HG03565 (cell line): ENCODE measurements at regions not wholly inside any gene's neighbourhood (a gene's known extent, or its start where the extent isn't known, plus 50 kb on each side); places are given as distances from the start of the nearest gene placed in this dataset.
"Not testable (repeated sequence)": the region's sequence is repeated elsewhere in the genome, so short reads cannot be mapped to it uniquely, and the experiment has no call there.

Source experiments
- ATAC-seq: cut with Tn5 transposase; IDR thresholded peaks from one replicate; pipeline ENCODE4 v1.9.1; 2021; ENCODE audit warnings: mild to moderate bottlenecking, moderate library complexity; ENCODE audit not compliant: unreplicated experiment

DNA sequence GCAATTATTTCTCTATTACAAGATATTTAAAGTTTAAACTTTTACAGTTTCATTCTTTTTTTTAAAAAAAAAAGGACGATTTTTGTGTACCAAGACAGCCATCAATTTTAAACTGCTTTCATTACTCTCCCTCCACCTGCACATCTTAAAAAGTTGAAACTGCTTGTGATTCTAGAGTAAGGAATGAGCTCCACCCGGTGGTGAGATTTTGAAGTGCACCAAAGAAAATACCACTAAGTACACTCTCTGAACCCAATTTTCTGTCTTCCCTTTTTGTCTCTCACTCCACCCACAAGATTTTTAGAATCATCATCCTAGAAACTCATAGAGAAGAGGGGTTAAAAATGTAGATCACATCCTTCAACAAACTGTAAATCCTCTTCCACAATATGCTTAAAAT is 91.3 kb upstream of the WDR44 start:
- peak; percentile 43 for ATAC-seq

DNA sequence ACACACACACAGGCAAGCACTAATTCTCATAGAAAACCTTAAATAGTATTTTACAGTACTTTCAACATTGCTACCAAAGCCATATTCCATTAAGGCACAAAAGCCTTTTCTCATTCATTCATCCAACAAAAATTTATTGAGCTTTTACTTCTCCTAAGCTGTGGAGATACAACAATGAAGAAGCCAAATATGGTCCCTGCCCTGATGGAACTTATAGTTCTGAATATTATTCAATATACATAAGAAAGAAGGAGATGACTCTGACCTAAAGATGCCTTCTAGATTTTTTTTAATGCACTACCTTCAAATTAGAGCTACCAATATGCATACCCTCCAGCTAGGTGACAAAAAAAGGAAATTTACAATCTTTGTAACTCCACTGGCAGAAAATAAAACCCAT is 90.0 kb upstream of the WDR44 start:
- no peak for ATAC-seq

DNA sequence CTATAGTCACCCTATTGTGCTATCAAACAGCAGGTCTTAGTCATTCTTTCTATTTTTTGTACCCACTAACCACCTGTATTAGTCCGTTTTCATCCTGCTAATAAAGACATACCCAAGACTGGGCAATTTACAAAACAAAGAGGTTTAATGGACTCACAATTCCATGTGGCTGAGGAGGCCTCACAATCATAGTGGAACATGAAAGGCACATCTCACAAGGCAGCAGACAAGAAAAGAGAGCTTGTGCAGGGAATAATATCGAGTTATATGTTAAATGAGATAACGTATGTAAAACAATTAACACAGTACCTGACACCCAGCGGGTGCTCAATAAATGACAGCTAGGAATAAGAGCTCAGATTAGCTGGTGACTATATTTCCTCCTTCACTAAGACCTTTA is 88.1 kb upstream of the WDR44 start:
- ATAC-seq, result no peak

DNA sequence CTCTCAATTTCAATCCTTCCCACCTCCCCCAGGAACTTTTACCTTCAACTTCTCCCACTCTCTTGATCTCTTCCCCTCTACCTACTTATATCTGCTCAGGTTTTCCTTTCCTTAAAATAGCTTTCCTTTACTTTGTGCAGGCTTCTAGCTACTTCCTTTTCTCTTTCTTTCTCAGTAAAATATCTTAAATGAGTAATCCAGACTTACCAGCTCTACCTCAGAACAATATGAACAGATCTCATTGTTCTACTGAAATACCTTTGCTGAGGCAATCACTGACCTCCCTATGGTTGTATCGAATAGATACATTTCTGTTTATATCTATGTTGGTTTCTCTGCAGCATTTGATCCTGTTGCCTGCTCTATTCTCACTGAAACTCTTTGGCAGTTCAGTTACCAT is 86.7 kb upstream of the WDR44 start:
- no peak for ATAC-seq

DNA sequence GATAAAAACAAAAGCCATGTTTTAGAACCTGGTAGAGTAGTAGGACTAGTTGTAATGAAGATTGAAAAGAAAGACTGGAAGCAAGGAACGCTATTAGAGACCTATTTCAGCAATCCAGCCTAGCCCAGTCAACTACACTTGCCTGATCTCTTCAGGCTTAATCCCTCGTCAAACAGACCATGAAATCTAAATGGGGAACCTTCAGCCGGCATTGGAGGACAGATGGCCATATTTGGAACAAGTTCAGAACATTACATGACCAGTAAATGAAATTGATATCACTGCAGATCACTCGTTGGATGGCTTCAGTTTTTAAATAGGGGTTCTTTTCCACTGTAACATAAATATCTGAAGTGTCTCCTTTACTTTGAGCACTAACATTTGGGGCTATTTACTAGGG is 84.8 kb upstream of the WDR44 start:
- no peak for ATAC-seq

DNA sequence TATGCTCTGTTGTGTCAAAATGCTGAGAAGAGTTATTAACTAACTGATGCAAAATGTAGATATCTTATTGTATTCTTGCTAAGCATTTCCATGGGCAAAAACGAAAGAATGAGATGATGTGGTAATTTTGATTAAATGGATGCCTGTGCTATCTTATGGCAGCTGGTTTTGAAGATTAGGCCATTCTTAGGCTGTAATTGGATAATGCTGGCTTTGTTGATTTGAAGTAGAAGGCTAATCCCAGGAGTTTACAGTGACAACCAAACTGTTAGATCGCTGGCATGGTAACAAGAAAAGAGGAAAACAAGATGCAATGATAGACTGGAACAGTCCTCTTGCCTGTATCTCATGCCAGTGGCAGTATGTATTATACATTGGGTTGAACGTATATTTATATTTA is 74.1 kb upstream of the WDR44 start:
- ATAC-seq, result no peak

DNA sequence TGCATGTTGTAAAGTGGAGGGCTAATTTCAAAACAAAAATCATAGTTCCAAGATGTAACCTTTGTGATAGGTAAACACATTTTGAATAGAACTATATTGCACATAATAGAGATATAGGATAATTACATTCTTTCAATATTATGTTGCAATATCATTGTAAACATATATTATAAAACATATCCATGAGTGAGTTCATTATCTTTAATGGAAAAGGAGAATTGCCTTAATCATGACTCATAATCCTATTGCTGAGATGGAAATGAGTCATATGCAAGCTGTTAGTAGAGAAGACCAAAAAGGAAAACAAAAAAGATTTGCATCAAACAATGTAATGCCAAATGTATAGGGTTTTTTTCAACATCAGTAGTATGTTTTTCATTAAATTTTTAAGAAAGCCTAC is 73.7 kb upstream of the WDR44 start:
- no peak for ATAC-seq

DNA sequence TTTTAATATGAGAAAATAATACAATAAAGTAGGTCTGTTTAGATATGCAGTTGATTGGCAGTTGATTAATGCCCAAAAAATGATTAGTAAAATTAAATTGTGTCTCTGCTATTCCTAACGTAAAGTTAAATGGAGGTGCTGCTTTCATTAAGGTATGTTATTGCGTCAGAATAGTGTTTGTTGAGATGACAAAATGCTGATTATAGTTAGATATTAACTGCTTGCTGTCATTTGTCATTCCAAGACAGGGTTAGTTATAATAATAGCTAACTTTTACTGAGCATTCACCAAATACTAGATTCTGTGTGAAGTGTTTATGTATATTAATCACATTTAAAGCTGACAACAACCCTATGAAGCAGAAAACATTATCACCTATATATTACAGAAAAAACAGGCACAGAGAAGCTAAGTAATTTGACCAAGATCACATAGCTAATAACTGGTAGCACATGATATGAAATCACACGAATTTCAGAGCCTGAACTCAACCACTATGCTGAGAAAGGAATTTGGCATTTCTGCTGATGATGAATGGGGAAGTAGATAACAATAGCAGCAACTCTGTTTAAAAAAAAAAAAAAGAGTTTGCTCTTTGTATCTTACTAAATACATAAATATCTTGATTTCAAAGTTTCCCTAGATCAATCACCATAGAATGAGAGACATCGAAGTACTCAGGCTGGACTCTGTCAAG is 59.7 kb upstream of the WDR44 start:
- no peak for ATAC-seq

DNA sequence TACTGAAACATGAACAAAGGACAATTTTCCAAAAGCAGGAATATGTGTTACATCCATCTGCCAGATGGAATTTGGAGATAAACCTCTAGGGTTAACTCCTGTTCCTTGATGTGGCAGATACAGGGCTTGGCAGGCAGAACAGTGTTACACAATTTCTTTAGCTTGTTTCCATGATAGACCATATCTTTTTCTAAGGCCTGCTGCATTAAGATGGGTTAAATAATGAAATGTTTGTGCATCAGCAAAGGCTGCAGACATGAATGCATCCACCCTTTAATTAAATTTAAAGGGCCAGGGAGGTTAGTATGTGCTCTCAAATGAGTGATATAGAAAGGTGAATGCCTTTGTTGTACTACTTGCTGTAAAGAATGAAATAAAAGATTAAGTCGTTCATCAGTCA is 50.1 kb upstream of the WDR44 start:
- not testable (repeated sequence) for ATAC-seq
